ENCODE measurements at regions not wholly inside any gene's neighbourhood (a gene's known extent, or its start where the extent isn't known, plus 50 kb on each side); places are given as distances from the start of the nearest gene placed in this dataset.

GRCh38 chr6:145153495-145153894 lies 581.8 kb downstream of the EPM2A start:
- no peak overlapping the region for H3K4me3 Mint-ChIP-seq
- Histone ChIP-seq H3K4me1 (ENCODE audit: control insufficient read depth in 2 of 2, insufficient read depth in 2 of 2, low read length in 2 of 2) (no peaks in the 10 kb centered on the region), H3K27ac (ENCODE audit: low read length in 2 of 2) (no peak overlapping the region), H3K4me3 (ENCODE audit: control extremely low read depth in 1 of 5, extremely low read depth in 1 of 5, insufficient read depth in 1 of 5, low read depth in 2 of 5, low read length in 4 of 5) (no peak overlapping the region), H3K79me2 (ENCODE audit: control insufficient read depth, insufficient read depth, low read length) (no peaks in the 10 kb centered on the region), H3K9me3 (ENCODE audit: control extremely low read depth in 1 of 3, control insufficient read depth in 2 of 3, insufficient read depth in 1 of 3, low read length in 2 of 3) (peaks cover 0 to 7% (median 0%) of the 10 kb centered on the region in 3 donors), H4K20me1 (ENCODE audit: control insufficient read depth, insufficient read depth, low read length, poor library complexity, severe bottlenecking) (no peaks in the 10 kb centered on the region), H2AFZ (ENCODE audit: insufficient read depth, low read depth, low read length, poor library complexity, severe bottlenecking) (no peak overlapping the region), H3K36me3 (replicated peaks in 1 of 2; ENCODE audit: control extremely low read depth in 1 of 2, control insufficient read depth in 1 of 2, extremely low read depth in 1 of 2, insufficient read depth in 2 of 2, low read length in 1 of 2) (no peaks in the 10 kb centered on the region), H3K4me2 (replicated peaks; ENCODE audit: low read depth, low read length, poor library complexity, severe bottlenecking) (no peak overlapping the region), H3K9ac (ENCODE audit: low read length) (no peak overlapping the region), H3K27me3 (replicated peaks in 1 of 4; ENCODE audit: control extremely low read depth in 1 of 4, control insufficient read depth in 3 of 4, insufficient read depth in 4 of 4, low read length in 3 of 4) (no peaks in the 10 kb centered on the region)
- ATAC-seq (ENCODE audit: low read depth) (no peak), DNase-seq (no peak)
- intact Hi-C loops (cut with micrococcal nuclease): no loop called here
- H3K27ac Mint-ChIP-seq: no peak overlapping the region
- no peak for TF ChIP-seq EZH2 (IDR thresholded peaks at IDR 0.05; ENCODE audit: borderline replicate concordance, insufficient read depth, low read depth, low read length, poor library complexity, severe bottlenecking)
- no peak for TF ChIP-seq CTCF (IDR thresholded peaks at IDR 0.05)
- peaks cover under 1% of the 10 kb centered on the region for H3K9me3 Mint-ChIP-seq (ENCODE audit: insufficient read depth)
- peaks cover 8% of the 10 kb centered on the region for H3K27me3 Mint-ChIP-seq
- H3K4me1 Mint-ChIP-seq: no peaks in the 10 kb centered on the region
- POLR2A ChIA-PET: no interaction called here
- 90% methylated on average over 5 of the region's 6 CpGs for WGBS (ENCODE audit: insufficient coverage)
- CTCF ChIA-PET: interaction anchor here (1.1 kb wide), 1 partner anchor 19 kb away, joined by 3 read pairs; no protein-coding TSS in a partner anchor

GRCh38 chr6:145155411-145155810 lies 579.9 kb downstream of the EPM2A start:
- CTCF ChIA-PET: no interaction called here
- Histone ChIP-seq H3K79me2 (ENCODE audit: control insufficient read depth, insufficient read depth, low read length) (no peaks in the 10 kb centered on the region), H3K9ac (ENCODE audit: low read length) (no peak overlapping the region), H3K4me1 (ENCODE audit: control insufficient read depth in 2 of 2, insufficient read depth in 2 of 2, low read length in 2 of 2) (no peaks in the 10 kb centered on the region), H3K4me2 (replicated peaks; ENCODE audit: low read depth, low read length, poor library complexity, severe bottlenecking) (no peak overlapping the region), H3K36me3 (replicated peaks in 1 of 2; ENCODE audit: control extremely low read depth in 1 of 2, control insufficient read depth in 1 of 2, extremely low read depth in 1 of 2, insufficient read depth in 2 of 2, low read length in 1 of 2) (no peaks in the 10 kb centered on the region), H3K9me3 (ENCODE audit: control extremely low read depth in 1 of 3, control insufficient read depth in 2 of 3, insufficient read depth in 1 of 3, low read length in 2 of 3) (peaks cover 0 to 8% (median 7%) of the 10 kb centered on the region in 3 donors), H3K27ac (ENCODE audit: low read length in 2 of 2) (no peak overlapping the region), H3K4me3 (ENCODE audit: control extremely low read depth in 1 of 5, extremely low read depth in 1 of 5, insufficient read depth in 1 of 5, low read depth in 2 of 5, low read length in 4 of 5) (no peak overlapping the region), H4K20me1 (ENCODE audit: control insufficient read depth, insufficient read depth, low read length, poor library complexity, severe bottlenecking) (no peaks in the 10 kb centered on the region), H2AFZ (ENCODE audit: insufficient read depth, low read depth, low read length, poor library complexity, severe bottlenecking) (no peak overlapping the region), H3K27me3 (replicated peaks in 1 of 4; ENCODE audit: control extremely low read depth in 1 of 4, control insufficient read depth in 3 of 4, insufficient read depth in 4 of 4, low read length in 3 of 4) (no peaks in the 10 kb centered on the region)
- ATAC-seq (ENCODE audit: low read depth) (no peak), DNase-seq (no peak)
- Mint-ChIP-seq H3K27ac (no peak overlapping the region), H3K4me3 (no peak overlapping the region), H3K4me1 (no peaks in the 10 kb centered on the region), H3K27me3 (peaks cover 2% of the 10 kb centered on the region), H3K9me3 (ENCODE audit: insufficient read depth) (peaks cover 6% of the 10 kb centered on the region)
- no CpG with 5 or more reads among the region's 1 CpG for WGBS (ENCODE audit: insufficient coverage)
- POLR2A ChIA-PET: no interaction called here
- no peak for TF ChIP-seq CTCF (IDR thresholded peaks at IDR 0.05)
- TF ChIP-seq EZH2 (IDR thresholded peaks at IDR 0.05; ENCODE audit: borderline replicate concordance, insufficient read depth, low read depth, low read length, poor library complexity, severe bottlenecking): no peak
- intact Hi-C loops (cut with micrococcal nuclease): no loop called here
